Stimulated activated CD8-positive, alpha-beta memory T cell treated with anti-CD3 and anti-CD28 coated beads, Interleukin-2, amount 100 ng/mL, for 1 hour (primary cell): ENCODE measurements at regions not wholly inside any gene's neighbourhood (a gene's known extent, or its start where the extent isn't known, plus 50 kb on each side); places are given as distances from the start of the nearest gene placed in this dataset.

Source experiments
- DNase-seq, 2 donors: peaks; one replicate each; pipeline ENCODE4 v3.0.0-alpha.2; 2020; ENCODE audit warnings: low read depth in 2 of 2

GRCh38 chr22:47750086-47750485 is 987.6 kb downstream of the TBC1D22A start:
- no peak for DNase-seq

- no peak for DNase-seq
Measured at GRCh38 chr22:47748957-47749356, 986.5 kb downstream of the TBC1D22A start.

DNA sequence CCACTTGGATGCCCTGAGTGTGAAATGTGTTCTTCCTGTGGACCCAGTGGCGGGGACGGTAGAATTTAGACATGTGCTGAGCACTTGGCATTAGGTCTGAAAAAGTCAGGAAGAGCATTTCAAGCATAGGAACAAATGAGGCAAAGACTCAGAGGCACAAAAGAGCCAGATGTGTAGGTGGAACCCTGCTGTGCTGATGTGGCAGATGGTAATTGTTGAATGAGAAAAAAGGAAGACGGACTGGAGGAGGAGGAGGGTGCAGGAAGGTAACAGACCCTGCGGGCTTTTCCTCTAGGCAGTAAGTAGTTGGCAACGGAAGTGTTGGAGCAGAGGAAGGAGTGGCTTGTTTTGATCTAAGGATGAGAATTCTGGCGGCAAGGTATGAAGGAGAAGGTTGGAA is 985.8 kb downstream of the TBC1D22A start:
- no peak for DNase-seq

DNA sequence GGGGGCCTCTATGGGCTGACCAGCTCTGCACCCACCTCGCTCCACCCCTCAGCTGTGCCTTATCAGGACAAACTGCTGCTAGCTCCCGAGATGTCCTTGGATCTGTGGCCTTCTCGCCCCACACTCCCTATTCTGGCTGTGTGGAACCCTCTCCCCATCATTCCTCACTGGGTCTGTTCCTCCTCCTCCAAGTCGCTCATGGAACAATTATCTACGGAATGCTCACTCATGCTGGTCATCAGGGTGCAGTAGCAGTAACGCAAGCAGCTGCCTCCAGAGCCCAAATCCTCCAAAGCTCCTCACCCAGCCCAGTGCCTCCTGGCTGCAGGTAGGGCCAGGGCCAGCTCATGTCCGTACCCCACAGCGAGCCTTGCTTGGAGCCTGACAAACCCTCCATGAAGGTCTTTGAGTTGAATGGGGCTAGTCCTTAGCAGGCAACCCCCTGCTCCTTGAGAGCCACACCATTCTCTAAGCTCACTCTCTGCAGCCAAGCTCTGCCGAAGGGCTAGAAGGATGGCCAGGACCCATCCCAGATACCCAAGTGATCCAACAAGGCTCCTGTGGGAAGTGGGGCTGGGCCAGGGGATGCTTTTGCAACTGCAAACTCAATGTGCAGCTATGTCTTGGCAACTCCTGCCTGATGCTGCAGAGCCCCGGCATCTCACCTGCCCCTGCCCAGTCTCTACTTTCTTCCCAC is 977.8 kb downstream of the TBC1D22A start:
- DNase-seq, result no peak

DNA sequence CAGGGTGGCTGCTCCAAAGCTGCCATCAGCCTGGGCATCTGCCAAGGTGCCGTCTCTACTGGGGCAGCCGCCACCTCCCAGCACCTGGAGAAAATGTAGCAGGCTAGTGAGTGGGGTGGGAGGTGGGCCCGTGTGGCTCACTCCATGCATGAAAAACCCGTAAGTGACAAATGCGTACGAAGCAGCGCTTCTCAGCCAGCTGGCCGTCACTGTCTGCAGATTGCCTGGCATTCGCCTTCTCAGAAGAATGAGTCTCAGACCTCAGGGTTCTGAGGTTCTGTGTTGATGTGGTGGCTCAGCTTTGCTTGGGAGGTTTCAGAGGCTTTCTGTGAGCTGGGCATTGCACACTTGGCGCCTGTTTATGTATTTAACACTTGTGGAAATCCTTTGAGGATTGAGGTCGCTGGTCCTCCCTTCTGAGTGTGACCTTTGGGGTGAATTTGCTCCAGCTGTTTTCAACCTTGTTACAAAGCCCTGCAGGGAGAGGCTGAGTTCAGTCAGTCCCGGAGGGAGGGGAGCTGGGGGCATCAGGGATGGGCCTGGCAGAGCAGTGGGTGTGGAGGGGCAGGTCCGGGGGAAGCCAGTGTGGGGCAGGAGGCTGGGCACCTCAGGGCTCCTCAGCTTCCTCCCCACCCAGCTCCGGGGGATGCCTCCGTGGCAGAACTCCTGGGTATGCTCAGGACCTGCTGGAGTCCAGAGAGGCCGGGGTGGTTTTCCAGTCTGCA is 977.0 kb downstream of the TBC1D22A start:
- no peak for DNase-seq

DNA sequence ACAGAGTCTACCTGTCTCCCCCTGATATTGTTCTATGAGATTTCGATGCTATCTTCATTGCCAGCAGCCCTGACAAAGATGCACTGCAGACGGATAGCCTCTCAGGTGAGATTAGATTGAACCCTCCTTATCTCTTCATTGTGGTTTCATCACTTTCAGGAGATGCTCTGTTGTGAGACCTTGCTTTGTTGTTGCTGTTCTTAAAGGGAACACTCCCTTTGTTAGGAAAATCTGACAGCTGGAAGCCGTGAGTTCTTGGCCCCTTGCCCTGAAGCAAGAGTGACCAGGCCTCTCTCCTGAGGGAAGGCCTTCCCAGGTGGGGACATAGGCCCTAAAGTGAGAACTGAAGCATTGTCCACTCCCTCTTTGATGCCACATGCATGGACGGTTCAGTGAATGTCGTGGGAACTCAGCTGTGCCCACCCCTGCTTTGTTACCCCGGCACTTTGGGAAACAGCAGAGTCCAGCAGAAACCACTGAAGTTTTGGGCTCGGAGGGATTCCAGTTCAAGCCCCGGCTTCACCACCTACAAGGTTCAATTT is 976.1 kb downstream of the TBC1D22A start:
- no peak for DNase-seq

GRCh38 chr22:47736186-47737034 is 974.0 kb downstream of the TBC1D22A start:
- no peak for DNase-seq

DNA sequence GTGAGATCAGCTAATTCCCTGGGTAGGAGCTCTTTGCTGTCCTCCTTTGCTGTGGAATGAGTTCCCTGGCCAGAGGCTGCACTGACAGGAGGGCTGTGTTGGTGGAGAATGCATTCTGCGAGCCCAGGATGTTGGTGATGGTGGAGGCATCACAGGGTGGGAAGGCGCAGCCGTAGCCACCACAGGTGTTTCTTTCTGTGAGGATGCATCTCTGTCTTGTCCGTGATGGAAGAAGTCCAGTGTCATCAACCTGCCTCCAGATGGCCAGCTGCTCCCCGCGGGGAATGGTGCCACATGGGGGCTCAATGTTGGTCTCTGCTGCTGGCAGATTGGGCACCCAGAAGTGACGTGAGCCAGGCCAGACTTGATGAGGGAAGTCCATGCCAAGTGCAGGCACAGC is 972.1 kb downstream of the TBC1D22A start:
- DNase-seq, result no peak

GRCh38 chr22:47727641-47728040 is 965.2 kb downstream of the TBC1D22A start:
- DNase-seq, result no peak

GRCh38 chr22:47724751-47725150 is 962.3 kb downstream of the TBC1D22A start:
- DNase-seq, result no peak

DNA sequence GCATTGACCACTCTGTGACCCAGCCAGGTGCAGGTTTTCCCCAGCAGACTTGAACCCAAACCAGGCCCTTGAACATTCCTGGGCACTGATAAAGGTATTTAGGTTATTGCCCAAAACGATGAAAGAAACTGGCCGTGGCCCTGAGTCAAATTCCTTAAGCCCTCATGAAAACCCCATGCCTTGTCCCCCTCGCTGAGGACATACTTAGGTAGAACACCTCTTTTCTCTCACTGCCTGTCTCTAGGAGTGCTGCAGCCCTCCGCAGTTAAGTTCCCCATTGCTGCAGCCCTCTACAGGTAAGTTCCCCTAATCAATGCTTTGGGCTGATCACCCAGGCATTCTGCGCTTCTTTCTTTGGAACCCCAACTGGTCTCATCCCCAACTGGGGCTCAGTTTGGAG is 961.6 kb downstream of the TBC1D22A start:
- no peak for DNase-seq

GRCh38 chr22:47718337-47718736 is 955.9 kb downstream of the TBC1D22A start:
- DNase-seq, result no peak

DNA sequence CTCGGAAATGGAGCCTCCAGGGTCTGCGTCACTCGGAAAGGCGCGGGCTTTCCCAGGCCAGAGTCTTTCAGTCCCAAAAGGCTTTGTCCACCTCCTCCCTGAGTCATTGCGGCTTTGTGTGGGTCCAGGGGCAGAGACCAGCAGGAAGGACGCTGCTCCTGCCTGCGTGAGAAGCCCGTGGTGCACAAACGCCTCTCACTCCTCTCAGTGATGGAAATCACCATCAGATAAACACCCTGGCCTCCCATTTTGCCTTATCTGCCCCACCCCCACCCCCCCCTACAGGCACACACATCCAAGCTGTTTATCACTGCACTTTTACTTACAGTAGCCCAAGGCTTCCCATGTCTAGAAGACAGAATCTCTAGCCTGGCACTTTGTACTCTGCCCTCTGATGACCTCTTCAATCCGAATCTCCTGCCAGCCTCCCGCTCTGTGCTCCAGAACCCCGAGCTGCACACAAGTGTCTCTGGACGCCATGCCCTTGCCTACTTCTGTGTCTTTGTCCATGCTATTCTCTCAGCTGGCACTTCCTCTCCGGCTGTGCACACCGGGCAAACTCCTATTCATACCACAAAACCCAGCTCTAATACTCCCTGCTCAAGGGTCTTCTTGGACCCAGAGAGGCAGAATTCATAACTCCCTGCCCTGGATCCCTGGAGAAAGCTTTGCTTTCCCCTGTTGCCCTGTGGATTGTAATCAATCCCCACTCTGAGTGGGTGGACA is 954.6 kb downstream of the TBC1D22A start:
- no peak for DNase-seq

DNA sequence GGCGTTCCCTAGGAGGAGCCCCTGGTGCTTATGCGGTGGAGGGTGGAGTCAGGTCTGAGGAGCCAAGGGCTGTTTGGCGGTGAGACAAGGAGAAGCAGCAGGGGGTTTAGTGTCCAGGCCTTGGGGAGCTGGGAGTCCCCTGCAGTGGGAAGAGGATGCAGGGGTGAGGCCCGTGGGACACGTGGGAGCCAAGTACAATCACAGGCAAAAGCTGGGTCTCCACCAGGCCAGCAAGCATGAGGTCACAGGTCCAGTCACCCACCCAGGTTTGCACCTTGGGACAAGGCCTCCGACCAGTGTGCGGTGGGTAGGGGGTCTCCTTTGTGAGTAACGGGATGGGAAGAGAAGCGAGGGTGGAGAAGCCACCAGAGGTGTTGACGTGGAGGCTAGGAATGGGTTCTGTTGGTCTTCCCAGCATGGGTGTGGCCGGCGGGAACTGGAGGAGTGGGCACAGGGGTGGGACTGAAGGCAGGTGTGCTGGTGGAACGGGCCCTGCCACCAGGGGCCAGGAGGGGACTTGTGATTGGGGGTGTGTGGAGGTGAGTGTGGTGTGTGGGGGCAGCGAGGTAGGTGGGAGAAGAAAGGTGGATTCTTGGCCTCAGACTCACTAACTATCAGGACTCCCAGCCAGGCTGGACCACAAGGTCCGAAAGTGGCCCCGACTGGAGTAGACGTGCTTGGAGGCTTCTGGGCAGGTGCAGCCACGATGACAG is 953.6 kb downstream of the TBC1D22A start:
- no peak for DNase-seq

DNA sequence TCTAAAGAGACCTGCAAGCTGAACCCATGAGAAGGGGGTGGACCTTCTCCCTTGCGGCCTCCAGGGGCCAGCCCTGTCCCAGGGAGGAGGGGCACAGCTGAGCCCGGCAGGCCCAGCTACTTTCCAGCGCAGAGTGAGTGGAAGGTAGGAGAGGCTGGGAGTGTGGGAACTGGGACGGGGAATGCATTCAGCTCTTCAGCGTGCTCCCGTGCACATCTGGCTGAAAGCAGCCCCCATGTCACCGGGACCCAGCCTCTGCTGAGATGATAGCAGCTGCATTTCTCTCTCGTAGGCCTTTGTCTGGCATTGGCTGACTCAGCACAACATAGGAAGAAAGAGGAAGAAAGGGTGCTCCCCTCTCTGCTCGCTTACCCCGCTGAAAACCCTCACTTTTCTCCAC is 951.5 kb downstream of the TBC1D22A start:
- no peak for DNase-seq

DNA sequence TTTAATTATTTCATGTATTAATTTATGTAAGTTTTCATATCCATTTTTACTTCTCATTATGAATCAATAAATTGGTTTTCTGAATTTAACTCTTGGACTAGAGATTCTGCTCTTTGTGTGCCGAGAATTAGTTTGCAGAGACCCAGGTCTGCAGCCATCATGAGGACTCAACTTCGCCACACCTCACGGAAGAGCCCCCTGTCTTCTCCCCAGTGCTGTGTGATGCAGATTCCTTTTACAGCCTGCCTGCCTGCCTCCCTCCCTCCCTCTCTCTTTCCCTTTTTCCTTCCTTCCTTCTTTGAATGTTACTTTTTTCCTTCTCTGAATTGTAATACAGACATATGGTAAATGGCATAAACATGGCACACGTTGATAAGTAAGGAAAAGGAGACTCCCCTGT is 947.7 kb downstream of the TBC1D22A start:
- DNase-seq, result no peak

DNA sequence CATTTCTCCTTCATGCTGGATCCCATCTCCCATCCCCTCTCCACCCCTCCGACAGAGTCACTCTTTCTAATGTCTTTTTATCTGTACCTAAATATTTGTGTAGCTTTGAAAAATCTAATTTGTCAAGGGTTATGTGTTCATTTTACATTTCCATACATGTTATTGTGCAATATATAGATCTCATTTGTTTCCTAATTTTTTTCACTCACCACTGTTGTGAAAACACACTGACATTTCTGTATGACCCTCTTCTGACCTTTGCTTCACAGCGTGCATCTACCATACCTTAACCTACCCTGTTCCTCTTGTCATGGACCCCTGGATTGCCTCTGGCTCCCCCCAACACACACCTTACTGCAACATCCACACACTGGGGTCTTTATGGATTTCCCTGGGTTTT is 942.9 kb downstream of the TBC1D22A start:
- no peak for DNase-seq

DNA sequence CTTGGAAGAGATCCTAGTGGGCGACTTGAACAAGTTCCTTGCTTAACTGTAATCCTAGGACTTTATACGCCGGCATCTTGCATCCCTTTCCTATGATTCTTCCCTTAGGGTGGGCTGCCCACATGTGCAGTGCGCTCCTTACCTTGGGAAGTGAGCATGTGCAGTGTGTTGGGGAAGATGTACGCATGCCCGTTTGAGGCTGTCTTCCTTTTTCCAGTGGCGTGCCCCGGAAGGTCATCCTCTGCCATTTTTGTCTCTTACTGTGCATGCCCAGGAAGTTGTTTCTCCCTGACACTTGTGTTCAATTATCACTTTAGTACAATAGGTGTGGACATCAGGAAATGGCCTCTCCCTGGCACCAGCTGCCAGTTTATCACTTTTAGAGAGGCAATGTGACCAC is 936.5 kb downstream of the TBC1D22A start:
- no peak for DNase-seq

- no peak for DNase-seq
Measured at GRCh38 chr22:47697861-47698260, 935.4 kb downstream of the TBC1D22A start.

DNA sequence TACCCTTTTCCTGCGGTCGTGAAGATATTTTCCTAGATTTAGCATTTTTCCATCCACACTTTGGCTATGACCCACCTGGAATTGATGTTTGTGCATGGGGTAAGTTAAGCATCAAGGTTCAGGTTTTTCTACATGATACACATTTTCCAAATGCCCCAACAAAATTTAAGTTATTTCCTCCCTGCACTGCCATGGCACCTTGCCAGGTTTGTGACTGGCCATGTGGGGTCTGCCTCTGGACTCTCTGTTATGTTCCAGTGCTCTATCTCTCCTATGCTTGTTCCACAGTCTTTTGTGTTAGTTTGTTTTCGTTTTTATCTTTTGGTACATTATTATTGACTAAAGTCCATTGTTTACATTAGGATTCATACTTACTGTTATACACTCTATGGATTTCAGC is 934.3 kb downstream of the TBC1D22A start:
- no peak for DNase-seq

DNA sequence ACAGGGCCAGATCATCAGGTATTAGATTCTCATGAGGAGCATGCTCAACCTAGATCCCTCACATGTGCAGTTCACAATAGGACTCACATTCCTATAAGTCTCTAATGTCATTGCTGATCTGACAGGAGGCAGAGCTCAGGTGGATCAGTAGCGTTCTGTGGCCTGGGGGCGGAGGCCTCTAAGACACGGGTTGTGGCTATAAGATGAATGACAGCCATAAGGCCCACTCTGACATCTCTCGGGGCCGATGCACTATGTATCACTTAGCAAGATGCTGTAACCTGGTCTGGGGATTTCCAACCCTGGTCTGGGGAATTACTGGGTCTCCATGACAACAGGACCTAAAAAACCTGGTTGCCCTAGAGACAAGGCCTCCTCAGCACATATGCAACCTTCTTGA is 932.7 kb downstream of the TBC1D22A start:
- DNase-seq, result no peak
